Astrocyte (in vitro differentiated cells and primary cell): ENCODE measurements at regions not wholly inside any gene's neighbourhood (a gene's known extent, or its start where the extent isn't known, plus 50 kb on each side); places are given as distances from the start of the nearest gene placed in this dataset.

Source experiments
- EZH2 ChIP-seq: IDR thresholded peaks from 2 replicates; pipeline ENCODE4 v1.6.1; 2012; ENCODE audit warnings: mild to moderate bottlenecking, low read length, inconsistent platforms; ENCODE audit not compliant: insufficient read depth
- TF ChIP-seq, protein P1 (sequence below): IDR thresholded peaks from 2 replicates; pipeline ENCODE4 v1.5.1; 2011; ENCODE audit warnings: low read depth, mild to moderate bottlenecking, inconsistent platforms, low read length, moderate library complexity; ENCODE audit not compliant: insufficient read depth

DNA sequence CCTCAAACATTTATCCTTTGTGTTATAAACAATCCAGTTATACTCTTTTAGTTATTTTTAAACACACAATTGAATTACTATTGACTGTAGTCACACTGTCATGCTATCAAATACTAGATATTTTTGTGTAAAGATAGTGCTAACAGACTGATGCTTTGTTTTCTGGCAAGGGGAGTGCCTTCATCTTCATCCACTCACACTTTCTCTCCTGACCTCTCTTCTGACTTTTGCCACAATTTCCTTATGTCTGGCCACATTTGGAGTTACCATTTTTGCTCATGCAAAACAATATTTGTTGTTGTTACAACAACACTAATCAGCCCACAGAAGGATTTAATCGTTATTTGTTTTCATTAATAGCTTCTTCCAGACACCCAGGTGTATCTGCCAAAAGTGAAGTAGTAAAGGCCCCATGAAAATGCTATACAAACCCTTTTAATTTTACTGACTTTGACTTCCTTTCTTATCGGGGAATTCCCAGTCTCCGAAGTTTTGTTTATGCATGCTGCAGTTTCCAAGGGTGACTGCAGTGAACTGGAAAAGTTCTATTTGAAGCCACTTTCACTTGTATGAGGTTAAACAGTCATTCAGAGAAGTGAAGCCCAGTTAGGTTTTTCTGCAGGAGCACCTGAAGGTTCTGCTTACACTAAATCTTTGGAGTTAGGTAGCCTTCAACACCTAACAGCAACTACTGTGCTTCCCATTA, 66.1 kb upstream of the FRY start:
- TF ChIP-seq, protein P1, sequence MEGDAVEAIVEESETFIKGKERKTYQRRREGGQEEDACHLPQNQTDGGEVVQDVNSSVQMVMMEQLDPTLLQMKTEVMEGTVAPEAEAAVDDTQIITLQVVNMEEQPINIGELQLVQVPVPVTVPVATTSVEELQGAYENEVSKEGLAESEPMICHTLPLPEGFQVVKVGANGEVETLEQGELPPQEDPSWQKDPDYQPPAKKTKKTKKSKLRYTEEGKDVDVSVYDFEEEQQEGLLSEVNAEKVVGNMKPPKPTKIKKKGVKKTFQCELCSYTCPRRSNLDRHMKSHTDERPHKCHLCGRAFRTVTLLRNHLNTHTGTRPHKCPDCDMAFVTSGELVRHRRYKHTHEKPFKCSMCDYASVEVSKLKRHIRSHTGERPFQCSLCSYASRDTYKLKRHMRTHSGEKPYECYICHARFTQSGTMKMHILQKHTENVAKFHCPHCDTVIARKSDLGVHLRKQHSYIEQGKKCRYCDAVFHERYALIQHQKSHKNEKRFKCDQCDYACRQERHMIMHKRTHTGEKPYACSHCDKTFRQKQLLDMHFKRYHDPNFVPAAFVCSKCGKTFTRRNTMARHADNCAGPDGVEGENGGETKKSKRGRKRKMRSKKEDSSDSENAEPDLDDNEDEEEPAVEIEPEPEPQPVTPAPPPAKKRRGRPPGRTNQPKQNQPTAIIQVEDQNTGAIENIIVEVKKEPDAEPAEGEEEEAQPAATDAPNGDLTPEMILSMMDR = no peak
- no peak for TF ChIP-seq EZH2
